ENCODE measurements at regions not wholly inside any gene's neighbourhood (a gene's known extent, or its start where the extent isn't known, plus 50 kb on each side); places are given as distances from the start of the nearest gene placed in this dataset.

GRCh38 chr12:115032521-115032920 lies 348.5 kb upstream of the TBX3 start:
- no peak for DNase-seq (ENCODE audit: low spot score)

- no peak for DNase-seq (ENCODE audit: low spot score)
These were observed 346.0 kb upstream of the TBX3 start for GRCh38 chr12:115030017-115030416.

GRCh38 chr12:115024531-115024930 lies 340.6 kb upstream of the TBX3 start:
- DNase-seq (ENCODE audit: low spot score): no peak

DNA sequence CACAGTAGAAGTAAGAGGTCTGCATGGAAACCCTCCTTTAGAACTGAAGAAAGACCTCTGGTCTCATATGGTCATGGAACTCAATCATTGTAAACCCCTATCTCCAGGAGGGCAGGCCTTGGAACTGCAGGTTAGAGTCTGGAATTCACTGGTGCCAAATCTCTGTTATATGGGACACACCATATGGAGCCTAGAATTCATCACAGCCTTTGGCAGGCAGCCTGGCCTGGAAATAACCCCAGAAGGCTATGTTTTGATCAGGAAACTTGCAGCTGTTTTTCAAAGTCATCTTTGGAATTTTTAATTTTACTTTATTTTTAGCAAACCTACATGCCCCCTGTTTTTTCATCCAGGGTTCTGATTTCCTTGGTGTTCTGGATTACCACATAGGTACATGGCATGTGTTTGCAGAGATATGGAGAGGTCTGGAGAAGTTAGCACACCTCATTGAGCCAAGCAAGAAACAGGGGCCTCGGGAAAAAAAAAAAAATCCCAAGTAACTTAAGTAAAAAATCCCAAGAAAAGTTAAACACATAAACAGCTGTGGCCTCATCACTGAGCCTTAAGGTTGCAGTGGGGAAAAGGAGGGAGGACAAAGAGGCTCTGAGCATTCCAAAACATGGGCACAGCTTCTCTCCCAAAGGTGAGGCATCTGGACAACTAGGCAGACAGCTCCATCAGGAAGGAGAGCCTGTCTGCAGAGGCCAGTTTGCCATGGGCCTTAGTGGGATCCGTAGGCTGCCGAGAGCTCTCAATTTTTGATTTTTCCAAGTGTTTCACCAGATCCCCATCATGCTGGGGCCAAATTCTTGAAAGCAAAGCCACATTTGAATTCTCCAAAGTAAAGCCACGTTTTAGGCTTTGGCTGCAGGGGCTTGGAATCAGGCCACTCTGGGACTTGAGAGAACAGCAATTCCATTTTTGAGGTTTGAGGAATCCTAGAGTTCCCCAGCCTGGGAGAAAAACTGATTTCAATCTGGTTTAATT lies 339.6 kb upstream of the TBX3 start:
- no peak for DNase-seq (ENCODE audit: low spot score)

- DNase-seq (ENCODE audit: low spot score): no peak
These were observed 336.1 kb upstream of the TBX3 start for GRCh38 chr12:115020091-115020490.

DNA sequence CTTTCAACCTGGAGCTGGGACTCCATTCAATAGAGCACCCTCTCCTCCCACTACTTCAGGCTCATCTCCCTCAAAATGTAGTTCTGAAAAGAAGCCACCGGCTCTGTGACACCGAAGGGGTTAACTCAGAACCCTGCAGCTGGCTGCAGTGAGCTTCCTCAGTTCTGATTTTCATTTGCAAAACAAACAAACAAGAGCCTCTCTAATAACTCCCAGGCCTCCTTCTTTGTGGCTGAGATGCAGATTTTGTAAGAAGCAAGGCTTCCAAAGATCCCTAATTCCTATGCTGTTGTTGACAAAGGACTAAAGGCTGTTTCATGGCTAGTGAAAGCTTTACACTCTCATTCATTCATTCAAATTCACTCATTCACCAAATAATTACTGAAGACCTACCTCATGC lies 333.4 kb upstream of the TBX3 start:
- no peak for DNase-seq (ENCODE audit: low spot score)

- DNase-seq (ENCODE audit: low spot score): no peak
These were observed 329.4 kb upstream of the TBX3 start for GRCh38 chr12:115013236-115013981.

DNA sequence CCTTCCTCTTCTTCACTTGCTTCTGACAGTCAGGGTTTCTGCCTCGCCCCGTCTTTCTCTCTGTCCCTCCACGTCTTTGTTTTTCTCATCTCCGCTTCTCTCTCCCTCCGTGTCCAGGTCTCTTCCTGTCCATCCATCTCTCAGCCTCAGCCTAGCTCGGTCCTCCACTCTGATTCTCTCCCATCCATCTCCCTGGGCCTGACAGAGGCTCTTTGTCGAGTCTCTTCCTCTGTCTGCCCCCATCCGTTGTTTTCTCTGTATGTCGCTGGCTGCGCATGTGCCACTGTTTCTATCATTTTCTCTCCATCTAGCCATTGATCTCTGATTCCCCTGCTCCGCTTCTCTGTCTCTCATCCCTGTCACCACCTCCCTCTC lies 328.9 kb upstream of the TBX3 start:
- DNase-seq (ENCODE audit: low spot score): no peak

GRCh38 chr12:115011703-115012102 lies 327.7 kb upstream of the TBX3 start:
- no peak for DNase-seq (ENCODE audit: low spot score)

DNA sequence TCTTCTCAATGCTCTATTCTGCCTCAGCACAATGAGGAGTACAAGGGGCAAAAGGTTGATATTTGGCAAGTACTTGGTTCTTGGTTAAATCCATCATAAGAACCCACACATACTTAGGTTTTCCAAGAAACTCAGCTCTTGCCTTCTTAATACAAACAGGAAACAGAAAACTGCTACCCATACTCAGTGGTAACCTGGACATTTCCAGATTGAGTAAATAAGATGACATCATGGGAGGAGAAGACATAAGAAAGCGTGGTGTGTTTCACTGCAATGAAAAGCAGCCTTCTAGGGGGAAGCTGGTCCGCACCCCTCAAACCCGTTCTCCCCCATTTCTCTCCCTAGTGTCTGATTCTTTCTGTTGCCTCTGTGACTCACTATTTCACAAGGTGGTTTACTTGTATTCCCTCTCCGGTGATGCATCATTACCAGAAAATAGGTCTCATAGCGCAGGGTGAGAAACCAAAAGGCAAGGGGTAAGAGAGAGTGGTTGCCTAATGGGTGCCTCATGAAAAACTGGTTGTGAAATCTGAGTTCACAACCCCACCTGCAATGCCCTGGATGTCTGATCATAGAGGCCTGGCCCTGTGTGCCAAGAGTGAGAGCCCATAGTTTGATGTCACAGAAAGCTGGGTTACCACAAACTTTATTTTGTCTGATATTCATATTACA lies 326.5 kb upstream of the TBX3 start:
- DNase-seq (ENCODE audit: low spot score): no peak

- no peak for DNase-seq (ENCODE audit: low spot score)
These were observed 325.0 kb upstream of the TBX3 start for GRCh38 chr12:115008929-115009328.

DNA sequence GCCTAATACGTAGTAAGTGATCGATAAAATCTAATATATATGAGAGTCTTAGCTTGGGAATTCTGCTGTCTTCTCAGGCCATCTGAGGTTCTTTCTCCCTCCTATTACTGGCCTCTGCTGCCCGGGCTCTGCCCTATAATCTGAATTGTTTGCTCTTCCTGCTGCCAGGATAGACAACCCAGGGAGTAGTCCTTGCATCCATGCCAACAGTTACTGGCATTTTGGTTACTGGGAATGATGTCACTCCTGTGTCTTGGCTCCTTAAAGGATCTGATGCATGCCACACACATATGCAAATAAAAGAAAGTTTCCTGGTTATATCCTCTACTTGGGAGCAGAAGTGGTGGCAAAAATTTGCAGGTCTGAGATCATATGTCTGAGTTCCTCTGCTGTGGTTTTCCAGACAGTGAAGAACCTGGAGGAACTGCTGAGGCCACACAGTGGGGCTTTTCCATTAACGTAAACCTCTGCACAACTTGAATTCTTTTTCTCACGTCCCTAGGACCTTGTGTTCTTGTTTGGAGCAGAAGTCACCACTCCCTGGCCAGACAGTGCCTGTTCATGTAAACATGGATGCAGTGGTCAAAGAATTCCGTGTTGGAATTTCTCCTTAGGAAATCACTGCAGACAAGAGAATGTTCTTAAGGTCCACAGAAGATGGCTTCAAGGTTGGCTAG lies 320.6 kb upstream of the TBX3 start:
- no peak for DNase-seq (ENCODE audit: low spot score)

DNA sequence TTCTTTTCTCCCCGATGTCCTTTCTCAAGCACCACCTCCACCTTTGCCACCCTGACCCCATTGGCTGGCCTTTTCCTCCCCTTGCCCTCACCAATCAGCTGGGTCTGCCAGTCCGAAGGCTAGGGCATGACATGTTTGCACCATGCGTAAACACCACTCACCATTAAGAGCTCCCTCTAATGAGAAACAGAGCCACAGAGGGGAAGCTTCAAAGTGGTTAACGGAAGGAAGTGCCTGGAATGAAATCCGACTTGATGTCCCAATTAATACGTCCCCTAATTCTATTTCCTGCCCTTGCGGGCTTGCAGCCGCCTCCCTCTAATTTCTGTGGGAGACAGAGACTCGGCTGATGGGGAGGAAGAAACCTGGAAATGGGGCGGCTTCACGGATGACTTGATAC lies 318.5 kb upstream of the TBX3 start:
- DNase-seq (ENCODE audit: low spot score): no peak

- no peak for DNase-seq (ENCODE audit: low spot score)
These were observed 317.7 kb upstream of the TBX3 start for GRCh38 chr12:115001571-115002180.

GRCh38 chr12:115000038-115000437 lies 316.1 kb upstream of the TBX3 start:
- DNase-seq (ENCODE audit: low spot score): no peak

DNA sequence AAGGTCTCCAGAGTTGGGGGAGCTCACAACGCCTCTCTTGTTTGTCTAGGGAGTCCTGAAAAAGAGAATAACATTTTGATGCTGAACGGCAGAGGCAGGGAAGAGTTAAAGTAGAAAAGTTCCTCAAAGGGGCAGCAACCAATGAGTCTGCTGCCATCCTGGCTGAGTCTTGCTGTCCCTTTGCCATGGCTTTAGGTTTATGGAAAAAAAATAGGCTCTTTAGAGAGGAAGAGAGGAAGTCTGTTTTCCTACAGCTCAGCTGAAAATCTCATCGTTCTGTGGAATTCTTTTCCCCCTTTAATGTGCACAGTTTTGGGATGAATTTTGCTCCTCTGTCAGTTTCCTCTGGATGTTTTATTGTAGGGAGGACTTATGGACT lies 314.8 kb upstream of the TBX3 start:
- DNase-seq (ENCODE audit: low spot score): no peak

DNA sequence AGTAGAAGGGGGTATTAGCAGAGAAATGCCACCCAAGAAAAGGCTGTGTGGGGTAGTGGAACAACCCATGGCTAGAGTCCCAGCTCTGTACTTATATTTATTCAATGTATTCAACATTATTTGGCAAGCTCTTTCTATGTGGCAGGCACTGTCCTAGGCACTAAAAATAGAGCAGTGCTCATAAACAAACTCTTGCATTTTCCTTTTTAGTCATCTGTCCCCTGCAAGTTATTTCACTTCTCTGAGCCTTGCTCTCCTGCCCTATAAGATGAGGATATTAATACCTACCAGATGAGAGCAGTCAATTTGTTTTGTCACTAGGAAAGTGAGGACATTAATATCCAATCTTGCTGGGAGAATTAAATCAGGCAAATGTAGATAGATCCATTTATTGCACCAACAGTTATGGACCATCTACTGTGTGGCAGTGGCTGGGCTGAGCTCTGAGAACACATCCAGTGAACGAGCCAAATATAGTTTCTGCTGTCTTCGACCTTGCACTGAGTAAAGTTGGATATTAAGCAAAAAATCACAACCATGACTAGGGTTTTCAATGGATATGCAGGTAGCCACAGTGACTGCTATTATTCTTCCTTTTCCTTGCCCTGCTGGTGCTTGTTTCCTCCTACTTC lies 314.3 kb upstream of the TBX3 start:
- no peak for DNase-seq (ENCODE audit: low spot score)

- DNase-seq (ENCODE audit: low spot score): no peak
These were observed 312.4 kb upstream of the TBX3 start for GRCh38 chr12:114996382-114996781.

DNA sequence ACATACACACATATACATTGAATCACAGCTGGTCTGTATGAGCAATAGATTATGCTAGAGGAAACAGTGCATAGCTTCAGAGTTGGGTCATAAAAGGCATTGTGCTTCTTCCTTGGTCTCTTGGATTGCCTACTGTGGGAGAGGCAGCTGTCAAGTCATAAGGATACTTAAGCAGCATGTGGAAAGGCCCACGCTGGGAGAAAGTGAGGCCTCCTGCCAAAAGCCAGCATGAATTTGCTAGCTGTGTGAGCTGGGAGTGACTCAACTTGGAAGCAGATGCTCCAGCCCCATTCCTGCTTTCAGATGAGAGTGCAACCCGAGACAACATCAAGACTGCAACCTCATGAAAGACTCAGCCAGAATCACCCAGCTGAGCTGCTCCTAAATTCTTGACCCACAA lies 311.9 kb upstream of the TBX3 start:
- no peak for DNase-seq (ENCODE audit: low spot score)

DNA sequence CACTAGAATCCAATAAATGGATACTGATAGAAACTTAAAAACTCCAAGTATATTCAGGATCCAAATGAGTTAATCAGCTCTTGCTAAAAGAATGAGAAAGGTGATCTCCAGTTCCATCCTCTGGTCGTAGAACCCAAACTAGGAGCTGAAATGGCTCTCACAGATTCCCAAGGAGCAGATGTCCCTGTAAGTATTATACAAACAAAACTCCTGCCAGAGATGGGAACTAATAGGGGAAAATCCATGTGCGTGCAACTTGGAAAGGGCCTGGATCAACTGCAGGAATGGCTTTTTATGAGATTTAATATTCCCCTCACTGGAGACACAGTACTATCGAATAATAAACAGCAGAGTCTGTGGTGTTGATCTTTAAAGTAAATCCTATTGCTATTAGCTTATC lies 309.2 kb upstream of the TBX3 start:
- DNase-seq (ENCODE audit: low spot score): no peak

GRCh38 chr12:114992443-114992842 lies 308.5 kb upstream of the TBX3 start:
- no peak for DNase-seq (ENCODE audit: low spot score)
